RWPE2 (cell line): ENCODE measurements at regions not wholly inside any gene's neighbourhood (a gene's known extent, or its start where the extent isn't known, plus 50 kb on each side); places are given as distances from the start of the nearest gene placed in this dataset.
"Not testable (repeated sequence)": the region's sequence is repeated elsewhere in the genome, so short reads cannot be mapped to it uniquely, and the experiment has no call there.

ENCODE experiments used
- ATAC-seq: fragments of 200-7000 bp; cut with Tn5 transposase; 3 replicates; pipeline ENCODE4 v1.9.1; 2021; ENCODE audit warnings: low read depth
- DNase-seq: peaks from one replicate; pipeline ENCODE4 v3.0.0-alpha.2; 2020; ENCODE audit warnings: low spot score
- H3K27ac ChIP-seq: fragments of 450-650 bp; 2 replicates; pipeline ENCODE4 v1.5.1; 2017; ENCODE audit warnings: mild to moderate bottlenecking; ENCODE audit not compliant: poor library complexity, severe bottlenecking
- H3K27me3 ChIP-seq: fragments of 250-450 bp; sonication (Bioruptor Pico); 2 replicates; pipeline ENCODE4 v1.5.1; 2021; ENCODE audit warnings: mild to moderate bottlenecking, moderate library complexity; ENCODE audit not compliant: insufficient read depth, poor library complexity, severe bottlenecking
- H3K36me3 ChIP-seq: fragments of 250-450 bp; sonication (Bioruptor Pico); 2 replicates; pipeline ENCODE4 v1.5.1; 2020; ENCODE audit warnings: low read depth, mild to moderate bottlenecking, moderate library complexity
- H3K4me1 ChIP-seq: fragments of 250-450 bp; sonication (Bioruptor Pico); 2 replicates; pipeline ENCODE4 v1.5.1; 2021; ENCODE audit warnings: mild to moderate bottlenecking, moderate library complexity; ENCODE audit not compliant: insufficient read depth, poor library complexity, severe bottlenecking
- H3K4me3 ChIP-seq: fragments of 250-450 bp; sonication (Bioruptor Pico); 2 replicates; pipeline ENCODE4 v1.5.1; 2021; ENCODE audit warnings: mild to moderate bottlenecking, moderate library complexity; ENCODE audit not compliant: severe bottlenecking
- H3K9me3 ChIP-seq: fragments of 250-450 bp; sonication (Bioruptor Pico); 2 replicates; pipeline ENCODE4 v1.5.1; 2021; ENCODE audit warnings: mild to moderate bottlenecking, moderate library complexity; ENCODE audit not compliant: severe bottlenecking
- TF ChIP-seq, protein P1 (sequence below): fragments of 450-650 bp; IDR thresholded peaks from one replicate; pipeline ENCODE4 v1.5.1; 2017; ENCODE audit warnings: mild to moderate bottlenecking, moderate library complexity; ENCODE audit not compliant: poor library complexity, severe bottlenecking

DNA sequence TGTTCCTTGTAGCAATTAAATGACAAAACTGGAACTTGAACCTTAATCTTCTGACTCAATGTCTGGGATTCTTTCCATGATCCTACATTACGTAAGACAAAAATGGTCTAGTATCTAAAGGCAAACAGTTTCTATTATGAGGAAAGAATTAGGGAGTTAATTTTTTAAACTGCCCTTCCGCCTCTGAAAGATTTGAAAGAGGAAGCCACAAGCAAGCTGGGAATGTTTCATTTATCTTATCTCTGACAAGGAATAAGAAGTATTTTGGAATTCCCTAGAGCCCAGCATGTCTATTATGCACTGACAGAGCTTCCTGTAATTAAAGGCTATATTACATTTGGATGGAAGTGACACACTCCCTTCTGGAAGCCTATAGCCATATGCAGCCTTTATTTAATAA, 558.8 kb upstream of the CDH2 start:
- ATAC-seq (peak; percentile 80), DNase-seq (no peak)
- Histone ChIP-seq H3K9me3 (no peaks in the 10 kb centered on the region), H3K27me3 (no peaks in the 10 kb centered on the region), H3K4me3 (no peak overlapping the region), H3K4me1 (peaks cover 14% of the 10 kb centered on the region), H3K27ac (peak overlapping the region; percentile 95), H3K36me3 (no peaks in the 10 kb centered on the region)
- TF ChIP-seq, protein P1, sequence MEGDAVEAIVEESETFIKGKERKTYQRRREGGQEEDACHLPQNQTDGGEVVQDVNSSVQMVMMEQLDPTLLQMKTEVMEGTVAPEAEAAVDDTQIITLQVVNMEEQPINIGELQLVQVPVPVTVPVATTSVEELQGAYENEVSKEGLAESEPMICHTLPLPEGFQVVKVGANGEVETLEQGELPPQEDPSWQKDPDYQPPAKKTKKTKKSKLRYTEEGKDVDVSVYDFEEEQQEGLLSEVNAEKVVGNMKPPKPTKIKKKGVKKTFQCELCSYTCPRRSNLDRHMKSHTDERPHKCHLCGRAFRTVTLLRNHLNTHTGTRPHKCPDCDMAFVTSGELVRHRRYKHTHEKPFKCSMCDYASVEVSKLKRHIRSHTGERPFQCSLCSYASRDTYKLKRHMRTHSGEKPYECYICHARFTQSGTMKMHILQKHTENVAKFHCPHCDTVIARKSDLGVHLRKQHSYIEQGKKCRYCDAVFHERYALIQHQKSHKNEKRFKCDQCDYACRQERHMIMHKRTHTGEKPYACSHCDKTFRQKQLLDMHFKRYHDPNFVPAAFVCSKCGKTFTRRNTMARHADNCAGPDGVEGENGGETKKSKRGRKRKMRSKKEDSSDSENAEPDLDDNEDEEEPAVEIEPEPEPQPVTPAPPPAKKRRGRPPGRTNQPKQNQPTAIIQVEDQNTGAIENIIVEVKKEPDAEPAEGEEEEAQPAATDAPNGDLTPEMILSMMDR, result no peak

DNA sequence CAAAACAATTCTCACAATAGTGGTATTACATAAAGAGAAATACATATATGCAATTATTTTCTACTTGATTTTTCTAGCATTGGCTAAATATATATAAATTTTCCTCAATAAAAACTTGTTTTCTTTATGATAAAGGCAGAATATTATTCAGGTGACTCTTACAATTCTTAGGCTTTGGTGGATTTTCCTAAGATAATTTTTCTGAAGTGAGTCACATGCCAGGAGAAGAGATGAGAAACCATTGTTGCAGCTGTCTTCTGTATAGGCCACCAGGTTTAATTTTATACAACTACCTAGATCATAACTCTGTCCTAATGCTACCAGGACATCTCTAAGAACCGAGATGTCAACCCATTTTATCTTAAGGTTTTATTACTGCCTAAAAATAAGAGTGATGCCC, 552.4 kb upstream of the CDH2 start:
- no peaks in the 10 kb centered on the region for H3K9me3 ChIP-seq
- ATAC-seq (peak; percentile 93), DNase-seq (no peak)
- TF ChIP-seq, protein P1, result no peak
- no peak overlapping the region for H3K4me3 ChIP-seq
- H3K36me3 ChIP-seq, result no peaks in the 10 kb centered on the region
- no peaks in the 10 kb centered on the region for H3K27me3 ChIP-seq
- H3K27ac ChIP-seq, result peak overlapping the region; percentile 88
- H3K4me1 ChIP-seq, result peaks cover 21% of the 10 kb centered on the region

GRCh38 chr18:28728891-28729290, 552.0 kb upstream of the CDH2 start:
- DNase-seq (no peak), ATAC-seq (peak; percentile 72)
- Histone ChIP-seq H3K9me3 (no peaks in the 10 kb centered on the region), H3K4me1 (peaks cover 21% of the 10 kb centered on the region), H3K27ac (peak overlapping the region; percentile 88), H3K27me3 (no peaks in the 10 kb centered on the region), H3K4me3 (no peak overlapping the region), H3K36me3 (no peaks in the 10 kb centered on the region)
- TF ChIP-seq, protein P1, result no peak

- DNase-seq, result not testable (repeated sequence)
These were observed 550.3 kb upstream of the CDH2 start for GRCh38 chr18:28727189-28727588.

GRCh38 chr18:28725876-28726275, 548.9 kb upstream of the CDH2 start:
- DNase-seq (no peak), ATAC-seq (peak; percentile 56; the same call in 2 of the 3 replicates)
- Histone ChIP-seq H3K36me3 (no peaks in the 10 kb centered on the region), H3K4me1 (peaks cover 21% of the 10 kb centered on the region), H3K9me3 (no peaks in the 10 kb centered on the region), H3K27me3 (no peaks in the 10 kb centered on the region), H3K4me3 (no peak overlapping the region), H3K27ac (no peak overlapping the region)
- TF ChIP-seq, protein P1, result no peak

More at GRCh38 chr18:28727189-28727588, 550.3 kb upstream of the CDH2 start:
- not testable (repeated sequence) for H3K27ac ChIP-seq, H3K36me3 ChIP-seq, ATAC-seq, H3K9me3 ChIP-seq, H3K27me3 ChIP-seq, H3K4me3 ChIP-seq
- H3K4me1 ChIP-seq, result peaks cover 21% of the 10 kb centered on the region
